Osteoblast (primary cell): ENCODE measurements at regions not wholly inside any gene's neighbourhood (a gene's known extent, or its start where the extent isn't known, plus 50 kb on each side); places are given as distances from the start of the nearest gene placed in this dataset.

Experiments
- DNase-seq: peaks from one replicate; pipeline ENCODE4 v3.0.0; 2011; ENCODE audit warnings: low spot score, mixed read lengths; ENCODE audit not compliant: insufficient read length; ENCODE audit errors: missing footprints
- H2AFZ ChIP-seq: 2 replicates; pipeline ENCODE4 v1.6.0; 2011; ENCODE audit warnings: mild to moderate bottlenecking, low read length
- H3K27ac ChIP-seq: 2 replicates; pipeline ENCODE4 v1.5.1; 2011; ENCODE audit warnings: mild to moderate bottlenecking, low read depth, low read length, moderate library complexity
- H3K27me3 ChIP-seq: 2 replicates; pipeline ENCODE4 v1.6.0; 2012; ENCODE audit warnings: mild to moderate bottlenecking, control low read depth, inconsistent platforms, low read length, moderate library complexity; ENCODE audit not compliant: insufficient read depth
- H3K36me3 ChIP-seq: 2 replicates; pipeline ENCODE4 v1.5.1; 2011; ENCODE audit warnings: mild to moderate bottlenecking, low read length, control low read depth, moderate library complexity; ENCODE audit not compliant: insufficient read depth
- H3K4me1 ChIP-seq: 2 replicates; pipeline ENCODE4 v1.5.1; 2011; ENCODE audit warnings: mild to moderate bottlenecking, low read length, control low read depth, moderate library complexity; ENCODE audit not compliant: insufficient read depth
- H3K4me2 ChIP-seq: 2 replicates; pipeline ENCODE4 v1.6.0; 2011; ENCODE audit warnings: mild to moderate bottlenecking, low read length; ENCODE audit not compliant: insufficient read depth
- H3K4me3 ChIP-seq: fragments of 200-600 bp; sonication (generic); 3 replicates; pipeline ENCODE4 v1.5.1; 2012; ENCODE audit warnings: mild to moderate bottlenecking, low read length, inconsistent platforms; ENCODE audit not compliant: insufficient read depth
- H3K79me2 ChIP-seq: 2 replicates; pipeline ENCODE4 v1.6.0; 2012; ENCODE audit warnings: mild to moderate bottlenecking, low read length, control low read depth, inconsistent platforms; ENCODE audit not compliant: insufficient read depth
- H3K9me3 ChIP-seq: 2 replicates; pipeline ENCODE4 v1.5.1; 2011; ENCODE audit warnings: low read depth, low read length, control low read depth
- H4K20me1 ChIP-seq: 2 replicates; pipeline ENCODE4 v1.6.0; 2012; ENCODE audit warnings: mild to moderate bottlenecking, low read length, control low read depth; ENCODE audit not compliant: insufficient read depth
- TF ChIP-seq, protein P1 (sequence below): IDR thresholded peaks from 2 replicates; pipeline ENCODE4 v1.5.1; 2011; ENCODE audit warnings: mild to moderate bottlenecking, low read depth, low read length, moderate library complexity; ENCODE audit errors: extremely low read depth

DNA sequence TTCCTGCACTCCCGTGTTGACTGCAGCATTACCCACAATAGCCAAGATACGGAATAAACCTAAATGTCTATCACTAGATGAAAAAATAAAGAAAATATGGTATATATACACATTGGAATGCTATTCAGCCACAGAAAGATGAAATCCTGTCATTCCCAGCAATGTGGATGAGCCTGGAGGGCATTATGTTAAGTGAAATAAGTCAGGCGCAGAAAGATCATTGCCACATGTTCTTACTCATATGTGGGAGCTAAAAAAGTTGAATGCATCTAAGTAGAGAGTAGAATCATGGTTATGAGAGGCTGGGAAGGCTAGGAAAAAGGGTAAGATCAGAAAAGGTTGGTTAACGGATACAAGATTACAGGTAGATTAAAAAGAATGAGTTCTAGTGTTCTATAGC is 219.1 kb upstream of the MKI67 start:
- Histone ChIP-seq H2AFZ (no peak overlapping the region), H3K9me3 (no peaks in the 10 kb centered on the region), H3K4me2 (no peak overlapping the region), H3K27ac (no peak overlapping the region), H3K4me3 (no peak overlapping the region), H3K4me1 (no peaks in the 10 kb centered on the region), H4K20me1 (no peaks in the 10 kb centered on the region), H3K79me2 (no peaks in the 10 kb centered on the region), H3K27me3 (no peaks in the 10 kb centered on the region), H3K36me3 (no peaks in the 10 kb centered on the region)
- DNase-seq = no peak
- TF ChIP-seq, protein P1, sequence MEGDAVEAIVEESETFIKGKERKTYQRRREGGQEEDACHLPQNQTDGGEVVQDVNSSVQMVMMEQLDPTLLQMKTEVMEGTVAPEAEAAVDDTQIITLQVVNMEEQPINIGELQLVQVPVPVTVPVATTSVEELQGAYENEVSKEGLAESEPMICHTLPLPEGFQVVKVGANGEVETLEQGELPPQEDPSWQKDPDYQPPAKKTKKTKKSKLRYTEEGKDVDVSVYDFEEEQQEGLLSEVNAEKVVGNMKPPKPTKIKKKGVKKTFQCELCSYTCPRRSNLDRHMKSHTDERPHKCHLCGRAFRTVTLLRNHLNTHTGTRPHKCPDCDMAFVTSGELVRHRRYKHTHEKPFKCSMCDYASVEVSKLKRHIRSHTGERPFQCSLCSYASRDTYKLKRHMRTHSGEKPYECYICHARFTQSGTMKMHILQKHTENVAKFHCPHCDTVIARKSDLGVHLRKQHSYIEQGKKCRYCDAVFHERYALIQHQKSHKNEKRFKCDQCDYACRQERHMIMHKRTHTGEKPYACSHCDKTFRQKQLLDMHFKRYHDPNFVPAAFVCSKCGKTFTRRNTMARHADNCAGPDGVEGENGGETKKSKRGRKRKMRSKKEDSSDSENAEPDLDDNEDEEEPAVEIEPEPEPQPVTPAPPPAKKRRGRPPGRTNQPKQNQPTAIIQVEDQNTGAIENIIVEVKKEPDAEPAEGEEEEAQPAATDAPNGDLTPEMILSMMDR = no peak

DNA sequence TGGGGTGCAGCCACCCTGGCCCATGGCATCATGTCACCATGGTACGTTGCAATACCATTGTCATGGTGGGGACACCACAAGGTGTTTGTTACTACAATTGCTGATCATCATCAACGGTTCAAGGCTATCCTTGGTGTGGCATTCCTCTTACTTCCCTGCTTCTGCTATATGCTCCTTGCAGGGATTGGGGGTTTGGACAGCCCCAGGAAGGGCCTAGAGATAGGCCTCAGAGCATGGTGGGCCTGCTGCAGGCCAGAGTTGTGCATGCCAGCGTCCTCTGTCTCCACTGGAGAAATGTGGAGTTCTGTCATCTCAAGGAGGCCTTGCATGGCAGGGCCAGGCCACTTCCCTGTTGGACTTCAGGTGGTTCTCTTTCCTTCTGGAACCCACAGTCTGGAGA is 234.6 kb upstream of the MKI67 start:
- Histone ChIP-seq H3K4me3 (no peak overlapping the region), H3K36me3 (no peaks in the 10 kb centered on the region), H3K4me1 (no peaks in the 10 kb centered on the region), H3K9me3 (peaks cover 3% of the 10 kb centered on the region), H3K79me2 (no peaks in the 10 kb centered on the region), H4K20me1 (no peaks in the 10 kb centered on the region), H3K4me2 (no peak overlapping the region), H2AFZ (no peak overlapping the region), H3K27me3 (no peaks in the 10 kb centered on the region), H3K27ac (no peak overlapping the region)
- peak; percentile 56 for DNase-seq
- TF ChIP-seq, protein P1 = no peak

DNA sequence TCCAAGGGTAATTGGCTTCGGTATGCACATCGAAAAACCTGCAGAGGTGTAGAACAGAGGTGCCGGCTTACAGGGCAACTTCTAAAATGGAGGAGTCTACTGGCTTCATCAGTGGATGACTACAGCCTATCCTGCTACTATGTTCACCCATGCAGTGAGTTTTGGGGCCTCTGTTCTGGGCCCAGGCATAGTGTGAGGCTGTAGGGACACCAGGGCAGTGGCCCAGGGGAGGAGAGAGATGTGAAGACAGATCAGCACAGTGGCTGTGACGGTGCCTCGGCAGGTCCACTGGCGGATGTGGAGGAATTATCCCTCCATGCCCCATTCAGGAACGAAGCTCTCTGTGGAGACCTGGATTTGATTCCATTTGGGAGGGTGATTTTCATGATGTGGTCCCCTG is 235.3 kb upstream of the MKI67 start:
- H3K4me3 ChIP-seq = no peak overlapping the region
- no peaks in the 10 kb centered on the region for H4K20me1 ChIP-seq
- TF ChIP-seq, protein P1 = no peak
- H3K79me2 ChIP-seq = no peaks in the 10 kb centered on the region
- H3K27me3 ChIP-seq = no peaks in the 10 kb centered on the region
- H2AFZ ChIP-seq = no peak overlapping the region
- H3K27ac ChIP-seq = no peak overlapping the region
- H3K4me1 ChIP-seq = no peaks in the 10 kb centered on the region
- no peaks in the 10 kb centered on the region for H3K36me3 ChIP-seq
- DNase-seq = no peak
- H3K4me2 ChIP-seq = no peak overlapping the region
- peaks cover 3% of the 10 kb centered on the region for H3K9me3 ChIP-seq

DNA sequence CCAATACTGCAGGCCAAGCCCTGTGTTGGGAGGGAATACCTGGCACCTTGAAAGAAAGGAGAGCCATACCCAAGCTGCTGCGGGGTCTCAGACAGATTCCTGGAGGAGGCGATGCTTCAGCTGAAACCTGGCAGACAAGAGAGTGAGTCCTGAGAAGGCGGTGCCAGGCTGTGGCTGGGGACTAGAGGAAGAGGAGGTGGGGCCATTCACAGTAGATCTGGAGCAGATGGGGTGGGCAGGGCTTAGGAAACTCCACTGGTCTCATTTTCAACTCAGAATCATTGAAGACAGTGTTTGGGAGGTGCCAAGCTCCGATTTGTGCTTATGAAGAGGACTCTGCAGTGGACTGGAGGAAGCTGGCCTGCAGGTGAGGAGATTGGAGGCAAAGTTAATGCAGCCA is 236.3 kb upstream of the MKI67 start:
- H2AFZ ChIP-seq = no peak overlapping the region
- DNase-seq = no peak
- no peak overlapping the region for H3K4me2 ChIP-seq
- H3K4me3 ChIP-seq = no peak overlapping the region
- H3K9me3 ChIP-seq = peaks cover 3% of the 10 kb centered on the region
- no peaks in the 10 kb centered on the region for H3K27me3 ChIP-seq
- H3K36me3 ChIP-seq = no peaks in the 10 kb centered on the region
- no peaks in the 10 kb centered on the region for H3K4me1 ChIP-seq
- no peaks in the 10 kb centered on the region for H3K79me2 ChIP-seq
- H4K20me1 ChIP-seq = no peaks in the 10 kb centered on the region
- no peak overlapping the region for H3K27ac ChIP-seq
- TF ChIP-seq, protein P1 = no peak
